ENCODE measurements at regions not wholly inside any gene's neighbourhood (a gene's known extent, or its start where the extent isn't known, plus 50 kb on each side); places are given as distances from the start of the nearest gene placed in this dataset.

DNA sequence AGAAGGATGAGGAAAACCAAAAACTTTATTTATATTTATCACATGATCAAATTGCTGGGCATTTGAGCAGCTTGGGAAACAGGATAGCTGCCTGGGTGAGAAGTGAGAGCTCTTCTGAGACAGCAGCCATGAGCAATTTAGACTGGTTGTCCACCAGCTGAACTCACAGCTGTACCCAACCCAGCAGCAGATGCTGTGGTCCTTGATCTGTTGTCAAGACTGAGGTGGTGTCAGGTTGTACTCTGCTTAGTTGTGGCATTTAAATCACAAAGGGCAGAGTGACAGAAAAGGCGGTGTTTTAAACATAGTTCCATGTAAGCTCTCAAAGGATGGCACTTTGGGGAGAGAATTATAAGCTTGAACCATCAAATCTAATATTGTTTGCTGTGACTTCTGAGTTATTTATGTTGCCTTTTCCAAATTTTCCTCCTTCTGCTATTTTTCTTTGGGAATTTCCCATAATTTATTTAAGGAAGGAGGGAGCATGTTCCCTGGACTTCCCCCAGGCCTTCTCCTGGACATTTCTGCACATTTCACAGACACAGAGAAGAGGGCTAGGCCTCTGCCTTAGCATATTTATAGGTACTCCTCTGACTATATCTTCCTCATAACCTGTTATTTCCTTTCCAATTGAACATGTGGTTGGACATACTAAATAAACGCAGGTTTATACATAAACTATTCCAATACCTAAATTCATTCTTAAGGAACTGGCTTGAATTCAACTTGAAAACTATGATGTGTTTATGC is 117.7 kb upstream of the FER start:
- H3K36me3 Mint-ChIP-seq (ENCODE audit: unreplicated experiment): no peaks in the 10 kb centered on the region
- peaks cover 2% of the 10 kb centered on the region for H3K4me1 Mint-ChIP-seq (ENCODE audit: unreplicated experiment)
- H3K27ac Mint-ChIP-seq (ENCODE audit: unreplicated experiment): no peak overlapping the region
- H3K9me3 Mint-ChIP-seq (ENCODE audit: unreplicated experiment): no peaks in the 10 kb centered on the region
- peaks cover 6% of the 10 kb centered on the region for H3K27me3 Mint-ChIP-seq (ENCODE audit: unreplicated experiment)
- no peak for DNase-seq (ENCODE audit: extremely low spot score, unreplicated experiment)
- no peak overlapping the region for H3K4me3 Mint-ChIP-seq (ENCODE audit: unreplicated experiment)
- no peak for TF ChIP-seq CTCF (IDR thresholded peaks at IDR 0.05)

GRCh38 chr5:108625654-108626053 is 122.0 kb upstream of the FER start:
- Mint-ChIP-seq H3K9me3 (ENCODE audit: unreplicated experiment) (no peaks in the 10 kb centered on the region), H3K4me3 (ENCODE audit: unreplicated experiment) (no peak overlapping the region), H3K4me1 (ENCODE audit: unreplicated experiment) (no peaks in the 10 kb centered on the region), H3K36me3 (ENCODE audit: unreplicated experiment) (no peaks in the 10 kb centered on the region), H3K27ac (ENCODE audit: unreplicated experiment) (no peak overlapping the region), H3K27me3 (ENCODE audit: unreplicated experiment) (peaks cover 6% of the 10 kb centered on the region)
- DNase-seq (ENCODE audit: extremely low spot score, unreplicated experiment): no peak
- TF ChIP-seq CTCF (IDR thresholded peaks at IDR 0.05): no peak

DNA sequence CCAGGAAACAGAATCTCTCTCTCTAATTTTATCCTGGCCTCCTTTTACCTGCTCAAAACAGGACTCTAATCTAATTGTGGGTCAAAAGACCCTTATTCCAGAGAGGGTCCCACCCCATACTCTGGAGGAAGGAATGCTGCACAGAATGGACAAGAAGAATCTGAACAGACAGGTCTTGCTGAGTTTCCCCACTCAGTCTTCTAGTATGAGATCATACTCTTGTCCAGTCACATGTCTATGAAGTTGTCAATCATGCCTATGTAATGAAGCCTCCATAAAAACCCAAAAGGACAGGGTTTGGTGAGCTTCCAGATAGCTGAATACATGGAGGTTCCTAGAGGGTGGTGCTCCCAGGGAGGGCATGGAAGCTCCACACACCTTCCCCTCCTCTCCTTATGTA is 123.9 kb upstream of the FER start:
- no peaks in the 10 kb centered on the region for H3K9me3 Mint-ChIP-seq (ENCODE audit: unreplicated experiment)
- H3K4me1 Mint-ChIP-seq (ENCODE audit: unreplicated experiment): no peaks in the 10 kb centered on the region
- no peak overlapping the region for H3K27ac Mint-ChIP-seq (ENCODE audit: unreplicated experiment)
- no peak overlapping the region for H3K4me3 Mint-ChIP-seq (ENCODE audit: unreplicated experiment)
- no peak for TF ChIP-seq CTCF (IDR thresholded peaks at IDR 0.05)
- DNase-seq (ENCODE audit: extremely low spot score, unreplicated experiment): no peak
- H3K36me3 Mint-ChIP-seq (ENCODE audit: unreplicated experiment): no peaks in the 10 kb centered on the region
- peaks cover 8% of the 10 kb centered on the region for H3K27me3 Mint-ChIP-seq (ENCODE audit: unreplicated experiment)

GRCh38 chr5:108620516-108620915 is 127.2 kb upstream of the FER start:
- peaks cover 10% of the 10 kb centered on the region for H3K27me3 Mint-ChIP-seq (ENCODE audit: unreplicated experiment)
- H3K9me3 Mint-ChIP-seq (ENCODE audit: unreplicated experiment): no peaks in the 10 kb centered on the region
- DNase-seq (ENCODE audit: extremely low spot score, unreplicated experiment): no peak
- no peak for TF ChIP-seq CTCF (IDR thresholded peaks at IDR 0.05)
- H3K4me3 Mint-ChIP-seq (ENCODE audit: unreplicated experiment): no peak overlapping the region
- H3K36me3 Mint-ChIP-seq (ENCODE audit: unreplicated experiment): no peaks in the 10 kb centered on the region
- no peak overlapping the region for H3K27ac Mint-ChIP-seq (ENCODE audit: unreplicated experiment)
- no peaks in the 10 kb centered on the region for H3K4me1 Mint-ChIP-seq (ENCODE audit: unreplicated experiment)

GRCh38 chr5:108619815-108620214 is 127.9 kb upstream of the FER start:
- no peak for DNase-seq (ENCODE audit: extremely low spot score, unreplicated experiment)
- Mint-ChIP-seq H3K27me3 (ENCODE audit: unreplicated experiment) (peaks cover 11% of the 10 kb centered on the region), H3K4me1 (ENCODE audit: unreplicated experiment) (no peaks in the 10 kb centered on the region), H3K9me3 (ENCODE audit: unreplicated experiment) (no peaks in the 10 kb centered on the region), H3K27ac (ENCODE audit: unreplicated experiment) (no peak overlapping the region), H3K4me3 (ENCODE audit: unreplicated experiment) (no peak overlapping the region), H3K36me3 (ENCODE audit: unreplicated experiment) (no peaks in the 10 kb centered on the region)
- no peak for TF ChIP-seq CTCF (IDR thresholded peaks at IDR 0.05)

All from osteocyte (in vitro differentiated cells).